A549 (cell line): ENCODE measurements at regions not wholly inside any gene's neighbourhood (a gene's known extent, or its start where the extent isn't known, plus 50 kb on each side); places are given as distances from the start of the nearest gene placed in this dataset.
"Not testable (repeated sequence)": the region's sequence is repeated elsewhere in the genome, so short reads cannot be mapped to it uniquely, and the experiment has no call there.

Source experiments
- ATAC-seq, 2 experiments: fragments of 200-7000 bp in 1 of 2; fragments of >200 bp in 1 of 2; cut with Nextera tagmentation in 1 of 2; cut with Tn5 transposase in 1 of 2; 3 replicates each; pipeline versions ENCODE4 v1.8.0 to v1.9.1; 2018 to 2020; ENCODE audit warnings: mild to moderate bottlenecking in 1 of 2, moderate library complexity in 1 of 2
- CTCF ChIA-PET: fragments of 300-600 bp; sonication (Branson Sonifier 250); formaldehyde crosslinking; extraction: SDS; loops from one replicate; lab custom pipeline; 2021; ENCODE audit warnings: antibody characterized with exemption, inconsistent platforms; lab: Yijun Ruan, JAX
- POLR2A ChIA-PET: fragments of 350-600 bp; formaldehyde crosslinking; extraction: SDS; loops from one replicate; lab custom pipeline; 2021; ENCODE audit warnings: antibody characterized with exemption, inconsistent platforms; lab: Yijun Ruan, JAX
- DNase-seq, 2 experiments: peaks; one replicate each; pipeline versions ENCODE4 v3.0.0 to v3.0.0-alpha.2; 2011 to 2016; ENCODE audit warnings: low read depth in 1 of 2, low spot score in 1 of 2
- FAIRE-seq: peaks from 2 replicates; lab custom pipeline; 2011; peaks lifted over from hg19 to GRCh38; lab: Jason Lieb, UNC
- H3K27ac ChIP-seq, 2 experiments: fragments of >200 bp; sonication (Bioruptor Twin); formaldehyde crosslinking; 3 replicates each; pipeline ENCODE4 v1.5.1; 2016 to 2017
- H3K4me1 ChIP-seq: fragments of >200 bp; sonication (Bioruptor Twin); formaldehyde crosslinking; 3 replicates; pipeline ENCODE4 v1.6.1; 2016
- H3K4me2 ChIP-seq: fragments of >200 bp; sonication (Bioruptor Twin); formaldehyde crosslinking; 3 replicates; pipeline ENCODE4 v1.6.1; 2016
- H3K4me3 ChIP-seq: fragments of >200 bp; sonication (Bioruptor Twin); formaldehyde crosslinking; 3 replicates; pipeline ENCODE4 v1.5.1; 2016
- H3K9me3 ChIP-seq: fragments of >200 bp; sonication (Bioruptor Twin); formaldehyde crosslinking; 3 replicates; pipeline ENCODE4 v1.6.1; 2016
- CHD2 ChIP-seq: fragments of 150-350 bp; IDR thresholded peaks from 2 replicates; pipeline ENCODE4 v1.6.1; 2014; ENCODE audit warnings: low read length; ENCODE audit not compliant: partially characterized antibody
- ESRRA ChIP-seq: fragments of 150-350 bp; IDR thresholded peaks from 2 replicates; pipeline ENCODE4 v1.6.1; 2014; ENCODE audit warnings: mild to moderate bottlenecking, low read length, borderline replicate concordance
- FOXS1 ChIP-seq: fragments of 250-450 bp; sonication (Bioruptor Pico); IDR thresholded peaks from 2 replicates; pipeline ENCODE4 v1.5.0; 2020; ENCODE audit warnings: mild to moderate bottlenecking, moderate library complexity
- HDAC2 ChIP-seq: fragments of 200-600 bp; sonication (generic); IDR thresholded peaks from 2 replicates; pipeline ENCODE4 v1.6.1; 2016
- HOXA7 ChIP-seq: fragments of 250-450 bp; sonication (Bioruptor Pico); IDR thresholded peaks from 2 replicates; pipeline ENCODE4 v1.5.0; 2020; ENCODE audit warnings: mild to moderate bottlenecking, moderate library complexity
- HOXB13 ChIP-seq: fragments of 250-450 bp; sonication (Bioruptor Pico); IDR thresholded peaks from 2 replicates; pipeline ENCODE4 v1.5.0; 2020; ENCODE audit warnings: low read depth, mild to moderate bottlenecking, moderate library complexity
- JUN ChIP-seq, 2 experiments: fragments of >200 bp; sonication (Bioruptor Twin); formaldehyde crosslinking; IDR thresholded peaks; 2 replicates in 1 of 2; 3 replicates in 1 of 2; pipeline ENCODE4 v1.6.1; 2016 to 2017
- KDM5A ChIP-seq: fragments of 200-600 bp; sonication (generic); IDR thresholded peaks from 2 replicates; pipeline ENCODE4 v1.6.1; 2016; ENCODE audit warnings: antibody characterized with exemption, mild to moderate bottlenecking
- MAX ChIP-seq: IDR thresholded peaks from 2 replicates; pipeline ENCODE4 v1.6.1; 2012
- MAZ ChIP-seq: fragments of 150-350 bp; IDR thresholded peaks from 2 replicates; pipeline ENCODE4 v1.6.1; 2014; ENCODE audit warnings: antibody characterized with exemption, low read depth, low read length, borderline replicate concordance
- MYC ChIP-seq: IDR thresholded peaks from 2 replicates; pipeline ENCODE4 v1.6.1; 2012; ENCODE audit warnings: mild to moderate bottlenecking, inconsistent platforms, low read length, improper control_type of control experiment, borderline replicate concordance
- NFE2L2 ChIP-seq: fragments of 150-350 bp; conservative IDR thresholded peaks from 2 replicates; pipeline ENCODE4 v1.6.1; 2014; ENCODE audit warnings: low read length
- RARB ChIP-seq: fragments of 250-450 bp; sonication (Bioruptor Pico); IDR thresholded peaks from 2 replicates; pipeline ENCODE4 v1.8.0; 2021; ENCODE audit warnings: mild to moderate bottlenecking, moderate library complexity
- RFX5 ChIP-seq: fragments of 450-650 bp; IDR thresholded peaks from 2 replicates; pipeline ENCODE4 v1.7.1; 2014; ENCODE audit warnings: antibody characterized with exemption, mild to moderate bottlenecking, moderate library complexity
- SMC3 ChIP-seq: fragments of >200 bp; sonication (Bioruptor Twin); formaldehyde crosslinking; IDR thresholded peaks from 3 replicates; pipeline ENCODE4 v1.6.1; 2018; ENCODE audit warnings: inconsistent platforms
- TP53 ChIP-seq: fragments of 250-450 bp; sonication (Bioruptor Pico); IDR thresholded peaks from 2 replicates; pipeline ENCODE4 v1.5.0; 2021; ENCODE audit warnings: mild to moderate bottlenecking, moderate library complexity
- ZNF302 ChIP-seq: fragments of 250-450 bp; sonication (Bioruptor Pico); IDR thresholded peaks from 2 replicates; pipeline ENCODE4 v1.9.0; 2021; ENCODE audit warnings: inconsistent platforms, mild to moderate bottlenecking, moderate library complexity
- WGBS: methylation state at CpG from one replicate; pipeline ENCODE4 v1.1.6; 2017; ENCODE audit errors: missing lambda C conversion rate; 5-methylcytosine and 5-hydroxymethylcytosine counted together
- TF ChIP-seq, protein P1 (sequence below): fragments of >200 bp; sonication (Bioruptor Twin); formaldehyde crosslinking; IDR thresholded peaks from 3 replicates; pipeline ENCODE4 v1.6.1; 2016
- TF ChIP-seq, protein P2 (sequence below): IDR thresholded peaks from 2 replicates; pipeline ENCODE4 v1.6.1; 2012; ENCODE audit warnings: low read depth, borderline replicate concordance
- TF ChIP-seq, protein P3 (sequence below): fragments of 200-600 bp; sonication (generic); IDR thresholded peaks from 2 replicates; pipeline ENCODE4 v1.6.1; 2016; ENCODE audit warnings: antibody characterized with exemption, mild to moderate bottlenecking, moderate library complexity

GRCh38 chr6:102928109-102928508, 1534.6 kb downstream of the GRIK2 start:
- DNase-seq = no peak
- POLR2A ChIA-PET = no interaction called here
- CTCF ChIA-PET = no interaction called here
- WGBS = 0% methylated on average over 1 of the region's 3 CpGs
- Histone ChIP-seq H3K9me3 (no peaks in the 10 kb centered on the region), H3K27ac (no peak overlapping the region), H3K4me2 (no peak overlapping the region), H3K4me3 (no peak overlapping the region), H3K4me1 (no peaks in the 10 kb centered on the region)
- no peak for TF ChIP-seq HOXB13 (CRISPR knock-in tag)
- TF ChIP-seq RARB (CRISPR knock-in tag) = no peak
- no peak for TF ChIP-seq HDAC2
- FAIRE-seq = no peak
- ATAC-seq = no peak

DNA sequence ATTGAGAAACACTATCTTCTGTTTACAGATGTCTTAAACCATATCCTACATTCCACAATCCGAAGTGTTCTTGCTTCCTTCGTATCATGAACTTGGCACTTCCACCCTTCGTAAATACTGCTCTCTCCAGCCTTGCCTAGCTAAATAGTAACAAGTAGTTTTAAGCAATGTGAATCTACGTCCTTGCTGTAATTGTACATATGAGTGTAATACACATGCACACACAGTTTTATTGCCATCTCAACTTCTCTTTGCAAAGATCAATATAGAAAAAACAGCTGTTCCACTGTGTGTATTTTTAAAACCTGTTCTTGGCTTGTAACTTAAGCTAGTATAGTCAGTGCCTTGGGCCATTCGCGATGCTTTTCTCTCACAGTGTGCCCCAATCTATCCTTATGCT, 1524.7 kb downstream of the GRIK2 start:
- TF ChIP-seq ZNF302 (CRISPR knock-in tag) = no peak
- no peak for TF ChIP-seq MAZ
- no peak for TF ChIP-seq ESRRA
- no peak for TF ChIP-seq NFE2L2
- TF ChIP-seq, protein P1, sequence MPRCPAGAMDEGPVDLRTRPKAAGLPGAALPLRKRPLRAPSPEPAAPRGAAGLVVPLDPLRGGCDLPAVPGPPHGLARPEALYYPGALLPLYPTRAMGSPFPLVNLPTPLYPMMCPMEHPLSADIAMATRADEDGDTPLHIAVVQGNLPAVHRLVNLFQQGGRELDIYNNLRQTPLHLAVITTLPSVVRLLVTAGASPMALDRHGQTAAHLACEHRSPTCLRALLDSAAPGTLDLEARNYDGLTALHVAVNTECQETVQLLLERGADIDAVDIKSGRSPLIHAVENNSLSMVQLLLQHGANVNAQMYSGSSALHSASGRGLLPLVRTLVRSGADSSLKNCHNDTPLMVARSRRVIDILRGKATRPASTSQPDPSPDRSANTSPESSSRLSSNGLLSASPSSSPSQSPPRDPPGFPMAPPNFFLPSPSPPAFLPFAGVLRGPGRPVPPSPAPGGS = no peak
- TF ChIP-seq JUN (IDR thresholded peaks at IDR 0.05) = no peak
- TF ChIP-seq MYC = no peak
- no peak for TF ChIP-seq SMC3
- no peak for TF ChIP-seq MAX
- TF ChIP-seq HOXA7 (CRISPR knock-in tag) = no peak
- TF ChIP-seq, protein P2, sequence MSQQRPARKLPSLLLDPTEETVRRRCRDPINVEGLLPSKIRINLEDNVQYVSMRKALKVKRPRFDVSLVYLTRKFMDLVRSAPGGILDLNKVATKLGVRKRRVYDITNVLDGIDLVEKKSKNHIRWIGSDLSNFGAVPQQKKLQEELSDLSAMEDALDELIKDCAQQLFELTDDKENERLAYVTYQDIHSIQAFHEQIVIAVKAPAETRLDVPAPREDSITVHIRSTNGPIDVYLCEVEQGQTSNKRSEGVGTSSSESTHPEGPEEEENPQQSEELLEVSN = no peak
- POLR2A ChIA-PET = no interaction called here
- FAIRE-seq (no peak), ATAC-seq (no peak), DNase-seq (no peak)
- CTCF ChIA-PET = no interaction called here
- Histone ChIP-seq H3K4me2 (no peak overlapping the region), H3K27ac (no peak overlapping the region), H3K4me3 (no peak overlapping the region), H3K9me3 (no peaks in the 10 kb centered on the region), H3K4me1 (no peaks in the 10 kb centered on the region)
- 15% methylated on average over 6 of the region's 6 CpGs for WGBS

DNA sequence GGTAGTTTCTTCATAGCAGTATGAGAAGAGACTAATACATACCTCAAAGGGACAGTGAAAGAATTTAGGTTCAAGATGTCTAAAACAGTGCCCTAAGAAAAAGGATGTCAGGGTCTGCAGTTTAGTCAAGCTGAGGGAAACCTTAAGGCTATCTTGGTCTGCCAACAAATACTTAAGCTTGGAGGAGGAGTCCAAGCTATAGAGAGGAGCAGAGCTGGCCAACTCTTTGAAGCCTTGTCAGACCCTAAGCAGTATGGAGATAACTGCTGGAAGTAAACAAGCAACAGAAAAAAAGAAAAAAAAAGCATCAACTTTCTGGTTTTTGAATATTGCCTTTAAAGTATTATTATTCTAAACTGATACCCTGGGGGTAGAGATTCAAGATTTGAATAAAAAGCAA, 1518.1 kb downstream of the GRIK2 start:
- H3K27ac ChIP-seq = no peak overlapping the region
- no peaks in the 10 kb centered on the region for H3K9me3 ChIP-seq
- ATAC-seq (no peak), DNase-seq (no peak), FAIRE-seq (no peak)
- H3K4me2 ChIP-seq = no peak overlapping the region
- ChIA-PET CTCF (no interaction called here), POLR2A (no interaction called here)
- no peak for TF ChIP-seq RFX5
- no peak for TF ChIP-seq TP53 (CRISPR knock-in tag)
- no peak for TF ChIP-seq MAZ
- no peak for TF ChIP-seq FOXS1 (CRISPR knock-in tag)
- no peak for TF ChIP-seq CHD2
- TF ChIP-seq KDM5A = no peak
- TF ChIP-seq, protein P3, sequence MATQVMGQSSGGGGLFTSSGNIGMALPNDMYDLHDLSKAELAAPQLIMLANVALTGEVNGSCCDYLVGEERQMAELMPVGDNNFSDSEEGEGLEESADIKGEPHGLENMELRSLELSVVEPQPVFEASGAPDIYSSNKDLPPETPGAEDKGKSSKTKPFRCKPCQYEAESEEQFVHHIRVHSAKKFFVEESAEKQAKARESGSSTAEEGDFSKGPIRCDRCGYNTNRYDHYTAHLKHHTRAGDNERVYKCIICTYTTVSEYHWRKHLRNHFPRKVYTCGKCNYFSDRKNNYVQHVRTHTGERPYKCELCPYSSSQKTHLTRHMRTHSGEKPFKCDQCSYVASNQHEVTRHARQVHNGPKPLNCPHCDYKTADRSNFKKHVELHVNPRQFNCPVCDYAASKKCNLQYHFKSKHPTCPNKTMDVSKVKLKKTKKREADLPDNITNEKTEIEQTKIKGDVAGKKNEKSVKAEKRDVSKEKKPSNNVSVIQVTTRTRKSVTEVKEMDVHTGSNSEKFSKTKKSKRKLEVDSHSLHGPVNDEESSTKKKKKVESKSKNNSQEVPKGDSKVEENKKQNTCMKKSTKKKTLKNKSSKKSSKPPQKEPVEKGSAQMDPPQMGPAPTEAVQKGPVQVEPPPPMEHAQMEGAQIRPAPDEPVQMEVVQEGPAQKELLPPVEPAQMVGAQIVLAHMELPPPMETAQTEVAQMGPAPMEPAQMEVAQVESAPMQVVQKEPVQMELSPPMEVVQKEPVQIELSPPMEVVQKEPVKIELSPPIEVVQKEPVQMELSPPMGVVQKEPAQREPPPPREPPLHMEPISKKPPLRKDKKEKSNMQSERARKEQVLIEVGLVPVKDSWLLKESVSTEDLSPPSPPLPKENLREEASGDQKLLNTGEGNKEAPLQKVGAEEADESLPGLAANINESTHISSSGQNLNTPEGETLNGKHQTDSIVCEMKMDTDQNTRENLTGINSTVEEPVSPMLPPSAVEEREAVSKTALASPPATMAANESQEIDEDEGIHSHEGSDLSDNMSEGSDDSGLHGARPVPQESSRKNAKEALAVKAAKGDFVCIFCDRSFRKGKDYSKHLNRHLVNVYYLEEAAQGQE = no peak
- H3K4me1 ChIP-seq = no peaks in the 10 kb centered on the region
- H3K4me3 ChIP-seq = no peak overlapping the region

DNA sequence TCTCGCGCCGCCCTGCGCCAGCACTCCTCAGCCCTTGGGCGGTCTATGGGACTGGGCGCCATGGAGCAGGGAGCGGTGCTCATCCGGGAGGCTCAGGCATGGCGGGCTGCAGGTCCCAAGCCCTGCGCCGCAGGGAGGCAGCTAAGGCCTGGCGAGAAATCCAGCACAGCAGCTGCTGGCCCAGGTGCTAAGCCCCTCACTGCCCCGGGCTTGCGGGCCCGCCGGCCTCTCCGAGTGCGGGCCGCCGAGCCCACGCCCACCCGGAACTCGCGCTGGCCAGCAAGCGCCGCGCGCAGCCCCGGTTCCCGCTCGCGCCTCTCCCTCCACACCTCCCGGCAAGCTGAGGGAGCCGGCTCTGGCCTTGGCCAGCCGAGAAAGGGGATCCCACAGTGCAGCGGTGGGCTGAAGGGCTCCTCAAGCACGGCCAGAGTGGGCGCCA, 1517.2 kb downstream of the GRIK2 start:
- ATAC-seq, H3K9me3 ChIP-seq, H3K4me3 ChIP-seq, H3K27ac ChIP-seq, FAIRE-seq, DNase-seq, H3K4me1 ChIP-seq, POLR2A ChIA-PET, H3K4me2 ChIP-seq, CTCF ChIA-PET: not testable (repeated sequence)
- WGBS = 69% methylated on average over 13 of the region's 38 CpGs
